Osteocyte (in vitro differentiated cells): ENCODE measurements at regions not wholly inside any gene's neighbourhood (a gene's known extent, or its start where the extent isn't known, plus 50 kb on each side); places are given as distances from the start of the nearest gene placed in this dataset.

Experiments used
- DNase-seq: peaks from one replicate; pipeline ENCODE4 v3.0.0; 2021; ENCODE audit warnings: mixed read lengths; ENCODE audit not compliant: unreplicated experiment; ENCODE audit errors: extremely low spot score
- H3K27ac Mint-ChIP-seq: one replicate; pipeline ENCODE4 v1.8.0; 2021; ENCODE audit warnings: mild to moderate bottlenecking, mixed read lengths; ENCODE audit not compliant: unreplicated experiment
- H3K27me3 Mint-ChIP-seq: one replicate; pipeline ENCODE4 v1.8.0; 2021; ENCODE audit warnings: mixed read lengths; ENCODE audit not compliant: unreplicated experiment
- H3K36me3 Mint-ChIP-seq: one replicate; pipeline ENCODE4 v1.8.0; 2021; ENCODE audit warnings: mixed read lengths; ENCODE audit not compliant: unreplicated experiment
- H3K4me1 Mint-ChIP-seq: one replicate; pipeline ENCODE4 v1.8.0; 2021; ENCODE audit warnings: mixed read lengths; ENCODE audit not compliant: unreplicated experiment
- H3K4me3 Mint-ChIP-seq: one replicate; pipeline ENCODE4 v1.8.0; 2021; ENCODE audit warnings: mild to moderate bottlenecking, moderate library complexity, mixed read lengths; ENCODE audit not compliant: unreplicated experiment
- H3K9me3 Mint-ChIP-seq: one replicate; pipeline ENCODE4 v1.8.0; 2021; ENCODE audit warnings: mixed read lengths; ENCODE audit not compliant: unreplicated experiment
- TF ChIP-seq, protein P1 (sequence below): fragments of 200-600 bp; sonication (generic); IDR thresholded peaks from 2 replicates; pipeline ENCODE4 v1.5.0; 2021; ENCODE audit warnings: antibody characterized with exemption, mild to moderate bottlenecking, moderate library complexity

DNA sequence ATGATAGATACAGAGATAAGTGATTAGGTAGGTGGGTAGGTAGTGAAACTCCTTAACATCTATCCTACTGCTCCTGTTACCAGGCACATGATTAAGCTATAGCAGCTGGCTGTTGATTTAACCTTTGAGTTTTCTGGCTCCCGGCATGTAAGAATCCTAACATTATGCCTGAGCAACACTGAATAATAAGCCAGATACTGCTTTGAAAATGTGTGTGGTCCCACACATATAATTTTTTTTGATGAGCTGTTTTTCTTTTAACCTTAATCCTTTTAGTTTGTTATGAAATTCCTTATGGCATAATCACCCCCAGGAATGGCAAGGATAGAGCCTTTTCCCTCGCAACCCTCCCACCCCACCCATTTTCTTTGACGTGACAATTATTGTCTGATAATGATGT, 104.2 kb upstream of the NEUROD1 start:
- no peaks in the 10 kb centered on the region for H3K36me3 Mint-ChIP-seq
- no peak for DNase-seq
- H3K27ac Mint-ChIP-seq: peak overlapping the region; percentile 35
- no peaks in the 10 kb centered on the region for H3K27me3 Mint-ChIP-seq
- H3K4me3 Mint-ChIP-seq: no peak overlapping the region
- H3K9me3 Mint-ChIP-seq: no peaks in the 10 kb centered on the region
- TF ChIP-seq, protein P1, sequence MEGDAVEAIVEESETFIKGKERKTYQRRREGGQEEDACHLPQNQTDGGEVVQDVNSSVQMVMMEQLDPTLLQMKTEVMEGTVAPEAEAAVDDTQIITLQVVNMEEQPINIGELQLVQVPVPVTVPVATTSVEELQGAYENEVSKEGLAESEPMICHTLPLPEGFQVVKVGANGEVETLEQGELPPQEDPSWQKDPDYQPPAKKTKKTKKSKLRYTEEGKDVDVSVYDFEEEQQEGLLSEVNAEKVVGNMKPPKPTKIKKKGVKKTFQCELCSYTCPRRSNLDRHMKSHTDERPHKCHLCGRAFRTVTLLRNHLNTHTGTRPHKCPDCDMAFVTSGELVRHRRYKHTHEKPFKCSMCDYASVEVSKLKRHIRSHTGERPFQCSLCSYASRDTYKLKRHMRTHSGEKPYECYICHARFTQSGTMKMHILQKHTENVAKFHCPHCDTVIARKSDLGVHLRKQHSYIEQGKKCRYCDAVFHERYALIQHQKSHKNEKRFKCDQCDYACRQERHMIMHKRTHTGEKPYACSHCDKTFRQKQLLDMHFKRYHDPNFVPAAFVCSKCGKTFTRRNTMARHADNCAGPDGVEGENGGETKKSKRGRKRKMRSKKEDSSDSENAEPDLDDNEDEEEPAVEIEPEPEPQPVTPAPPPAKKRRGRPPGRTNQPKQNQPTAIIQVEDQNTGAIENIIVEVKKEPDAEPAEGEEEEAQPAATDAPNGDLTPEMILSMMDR: no peak
- H3K4me1 Mint-ChIP-seq: peaks cover 75% of the 10 kb centered on the region

DNA sequence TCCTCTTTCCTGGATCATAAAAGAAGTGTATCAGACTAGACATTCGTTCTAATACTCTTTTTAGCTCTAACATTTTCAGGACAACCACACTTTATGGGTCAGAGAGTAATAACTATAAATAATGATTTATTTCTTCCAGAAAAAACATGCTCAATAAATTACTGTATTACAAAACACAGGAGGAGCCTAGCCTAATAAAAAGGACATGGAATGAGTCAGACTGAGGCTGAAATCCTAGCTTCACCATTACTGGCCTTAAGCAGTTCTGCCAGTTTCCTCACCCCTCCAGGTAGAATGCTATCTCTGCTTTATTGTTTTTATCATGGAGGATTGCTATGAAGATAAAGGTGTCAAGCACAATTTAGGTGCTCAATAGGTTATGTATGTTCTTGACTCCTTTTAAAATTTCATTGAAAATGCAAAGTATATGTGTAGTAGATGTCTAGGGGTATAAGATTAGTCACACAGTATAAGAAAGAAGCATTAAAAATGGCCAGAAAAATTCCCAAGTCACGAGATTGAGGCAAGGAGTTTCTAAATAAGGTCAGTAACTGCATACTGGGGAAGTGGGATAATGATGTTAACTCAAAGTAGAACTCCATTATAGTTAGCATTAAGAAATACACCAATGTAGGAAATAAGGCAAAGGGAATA, 105.5 kb upstream of the NEUROD1 start:
- H3K9me3 Mint-ChIP-seq: no peaks in the 10 kb centered on the region
- TF ChIP-seq, protein P1: no peak
- H3K27me3 Mint-ChIP-seq: no peaks in the 10 kb centered on the region
- H3K4me3 Mint-ChIP-seq: no peak overlapping the region
- peak overlapping the region; percentile 13 for H3K27ac Mint-ChIP-seq
- no peaks in the 10 kb centered on the region for H3K36me3 Mint-ChIP-seq
- no peak for DNase-seq
- H3K4me1 Mint-ChIP-seq: peaks cover 70% of the 10 kb centered on the region

DNA sequence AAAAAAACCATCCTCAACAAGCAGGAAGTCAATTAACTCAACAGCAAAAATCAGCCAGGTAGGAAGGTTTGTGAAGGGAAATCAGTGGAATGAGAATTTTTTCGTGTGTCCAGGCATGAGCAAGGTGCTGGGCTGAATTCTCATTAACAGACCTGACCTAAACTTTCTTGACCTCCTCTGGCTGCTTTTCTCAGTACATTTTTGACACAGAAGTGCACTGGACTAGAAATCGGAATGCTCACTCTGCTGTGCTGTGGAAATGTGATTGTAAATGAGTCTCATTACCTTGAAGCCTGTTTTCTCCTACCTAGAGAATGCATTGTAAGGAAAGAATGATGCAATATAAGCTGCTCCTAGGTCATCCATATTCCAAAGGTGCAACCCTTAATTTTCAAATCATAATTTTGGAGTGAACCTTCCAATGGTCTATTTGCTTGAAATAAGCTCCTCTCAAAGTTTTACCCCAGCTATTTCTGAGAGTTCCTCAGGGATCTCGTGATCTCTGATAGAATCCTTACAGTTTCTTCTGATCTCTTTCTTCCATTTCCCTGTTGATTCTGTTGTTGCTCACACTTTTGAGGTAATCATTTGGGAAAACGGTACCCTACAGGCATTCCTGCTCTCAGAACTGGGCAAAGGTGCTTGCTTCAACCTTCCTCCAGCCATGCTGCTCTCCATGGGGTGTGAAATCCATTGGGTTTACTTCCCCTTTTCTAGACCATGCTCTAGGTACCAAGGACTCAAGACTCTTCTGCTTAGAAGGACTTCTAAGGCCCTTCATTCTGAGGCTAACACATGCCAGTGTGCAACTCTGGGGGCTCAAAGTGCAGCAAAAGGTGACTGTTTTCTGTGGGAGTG, 104.9 kb upstream of the ITPRID2 start:
- TF ChIP-seq, protein P1: no peak
- Mint-ChIP-seq H3K27ac (no peak overlapping the region), H3K4me3 (no peak overlapping the region), H3K4me1 (peaks cover 72% of the 10 kb centered on the region), H3K9me3 (no peaks in the 10 kb centered on the region), H3K27me3 (no peaks in the 10 kb centered on the region), H3K36me3 (no peaks in the 10 kb centered on the region)
- no peak for DNase-seq

DNA sequence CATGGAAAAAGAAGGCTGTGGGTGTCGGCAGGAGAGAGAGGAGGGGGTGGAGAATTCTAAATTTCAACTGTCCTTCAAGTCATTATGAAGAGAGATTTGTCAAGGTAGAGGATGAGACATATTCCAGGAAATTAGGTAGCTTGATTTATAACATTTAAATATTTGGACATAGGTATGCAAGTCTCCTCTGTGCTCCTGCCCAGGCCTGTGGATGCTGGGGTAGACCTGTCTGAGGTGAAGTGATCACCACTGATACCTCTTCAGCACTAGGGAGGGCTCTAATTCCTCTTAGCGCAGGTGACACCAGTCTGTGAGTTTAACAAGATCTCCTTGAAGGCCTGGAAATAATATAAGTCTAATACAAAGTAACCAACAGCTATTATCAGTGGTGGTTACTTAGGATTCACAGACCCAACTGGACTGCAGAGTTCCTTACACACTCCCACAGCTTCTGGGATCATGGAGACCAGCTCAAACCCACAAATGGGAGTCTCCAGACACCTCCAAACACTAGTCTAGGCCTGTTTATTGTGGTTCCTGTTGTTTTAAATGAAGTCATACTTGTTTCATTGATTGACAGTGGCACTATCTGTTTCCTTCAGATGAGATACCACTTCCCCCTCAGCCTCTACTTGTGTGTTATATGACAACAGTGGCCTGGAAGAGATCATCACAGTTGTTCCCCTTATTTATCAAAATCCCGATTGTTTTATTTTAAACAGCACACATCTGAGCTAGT, 104.1 kb upstream of the ITPRID2 start:
- Mint-ChIP-seq H3K36me3 (no peaks in the 10 kb centered on the region), H3K4me1 (peaks cover 69% of the 10 kb centered on the region), H3K27ac (no peak overlapping the region), H3K27me3 (no peaks in the 10 kb centered on the region), H3K4me3 (no peak overlapping the region), H3K9me3 (no peaks in the 10 kb centered on the region)
- no peak for DNase-seq
- TF ChIP-seq, protein P1: no peak
